Hematopoietic multipotent progenitor cell treated with erythropoietin and hydrocortisone succinate and interleukin-3 and kit ligand, for 6 days (in vitro differentiated cells): ENCODE measurements at regions not wholly inside any gene's neighbourhood (a gene's known extent, or its start where the extent isn't known, plus 50 kb on each side); places are given as distances from the start of the nearest gene placed in this dataset.

Experiments used
- DNase-seq: peaks from one replicate; pipeline ENCODE4 v3.0.0-alpha.2; 2015

DNA sequence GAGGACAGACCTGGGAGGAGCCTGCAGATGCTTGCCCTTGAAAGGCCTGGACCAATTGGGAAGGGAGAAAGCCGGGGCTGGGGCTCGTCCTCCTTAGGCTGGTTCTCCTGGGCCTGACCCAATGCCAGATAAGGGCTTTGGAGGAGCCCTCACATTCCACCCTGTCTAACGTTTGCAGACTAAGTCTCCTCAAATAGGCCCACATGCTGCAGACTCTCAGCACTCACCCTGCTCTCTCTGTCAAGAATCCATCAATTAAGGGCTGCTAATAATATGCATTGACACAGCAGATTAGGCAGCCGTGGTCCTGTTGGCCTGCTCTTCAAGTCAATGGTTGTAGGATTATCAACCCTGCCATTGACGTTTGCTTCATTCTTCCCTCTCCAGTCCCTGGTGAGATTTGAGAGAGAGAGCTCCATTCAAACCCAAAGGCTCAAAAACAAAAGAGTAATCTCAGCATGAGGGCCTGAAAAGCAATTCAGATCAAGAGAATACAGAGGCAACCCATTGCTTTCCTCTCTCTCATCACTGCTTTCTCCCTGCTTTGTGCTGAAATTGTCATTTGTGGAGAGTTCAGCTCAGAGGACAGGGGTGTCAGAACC lies 167.6 kb downstream of the INSIG2 start:
- no peak for DNase-seq

DNA sequence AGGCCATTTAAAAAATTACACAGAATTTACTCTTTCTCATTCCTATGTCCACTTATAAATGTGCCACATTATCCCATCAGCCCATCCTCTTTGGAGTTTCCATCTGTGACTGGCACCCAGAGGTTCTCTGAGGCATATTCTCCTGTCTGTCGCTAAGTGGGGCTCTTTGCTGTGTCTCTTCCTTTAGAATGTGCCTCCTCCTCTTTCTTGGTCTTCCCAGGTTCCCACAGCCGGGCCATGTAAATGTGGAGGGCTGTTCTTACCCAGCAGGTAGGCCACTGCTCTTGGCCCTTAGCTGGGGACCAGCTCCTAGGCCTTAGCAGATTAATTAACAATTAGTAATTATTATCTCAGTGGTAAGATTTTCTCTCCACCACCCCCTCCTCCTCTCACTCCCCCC lies 167.0 kb downstream of the INSIG2 start:
- no peak for DNase-seq

DNA sequence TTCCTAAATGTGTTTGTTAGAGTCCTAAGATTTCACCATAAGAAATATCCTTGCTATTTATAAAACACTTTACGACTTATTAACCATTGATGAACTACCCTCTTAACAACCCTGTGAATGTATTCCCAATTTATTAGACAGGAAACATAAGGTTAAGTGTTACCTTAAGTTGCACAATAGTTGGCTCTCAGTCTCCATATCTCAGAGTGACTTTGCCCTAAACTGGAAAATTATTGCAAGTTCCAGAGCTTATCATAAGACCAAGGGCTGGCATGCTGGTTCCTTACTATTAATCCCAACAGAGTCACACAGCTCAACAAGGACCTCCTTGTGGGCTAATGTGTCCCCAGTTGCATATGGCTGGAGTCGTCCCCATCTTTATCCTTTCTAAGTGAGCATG lies 165.8 kb downstream of the INSIG2 start:
- no peak for DNase-seq

DNA sequence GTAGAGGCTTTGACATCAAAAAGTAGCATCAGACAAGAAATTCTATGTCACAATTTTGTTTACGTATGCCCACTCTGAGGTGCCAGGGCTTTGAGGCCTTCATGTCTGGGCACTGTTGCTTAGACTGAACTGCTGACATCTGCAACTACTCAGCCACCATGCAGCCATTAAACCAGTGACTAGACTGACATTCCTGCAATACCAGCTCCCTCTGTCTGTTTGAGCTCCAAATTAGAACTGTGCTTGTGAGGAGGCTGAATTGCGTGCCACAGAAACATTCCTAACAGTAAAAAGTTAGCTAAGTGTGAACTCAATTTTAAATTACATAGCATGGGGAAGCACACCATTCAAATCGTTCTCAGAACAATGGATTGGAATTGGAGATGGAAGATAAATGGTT lies 163.2 kb downstream of the INSIG2 start:
- no peak for DNase-seq

DNA sequence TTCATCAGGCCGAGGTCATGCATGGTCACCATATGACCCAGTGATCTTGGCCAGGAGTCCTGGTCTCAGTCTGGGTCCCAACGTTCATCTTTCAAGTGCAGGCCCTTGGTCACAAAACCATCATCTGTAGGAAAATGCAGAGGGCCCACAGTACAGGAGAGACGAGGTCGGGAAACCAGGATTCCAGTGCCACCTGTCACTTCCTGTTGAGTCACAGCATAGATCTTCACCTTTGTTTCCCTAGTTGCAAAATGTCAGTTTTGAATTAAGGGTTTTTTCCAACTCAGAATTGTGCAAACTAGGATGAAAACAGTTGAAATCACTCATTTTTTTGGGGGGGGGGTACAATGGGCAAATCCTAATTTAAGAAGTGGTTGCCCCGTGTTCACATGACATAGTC lies 162.2 kb downstream of the INSIG2 start:
- no peak for DNase-seq

DNA sequence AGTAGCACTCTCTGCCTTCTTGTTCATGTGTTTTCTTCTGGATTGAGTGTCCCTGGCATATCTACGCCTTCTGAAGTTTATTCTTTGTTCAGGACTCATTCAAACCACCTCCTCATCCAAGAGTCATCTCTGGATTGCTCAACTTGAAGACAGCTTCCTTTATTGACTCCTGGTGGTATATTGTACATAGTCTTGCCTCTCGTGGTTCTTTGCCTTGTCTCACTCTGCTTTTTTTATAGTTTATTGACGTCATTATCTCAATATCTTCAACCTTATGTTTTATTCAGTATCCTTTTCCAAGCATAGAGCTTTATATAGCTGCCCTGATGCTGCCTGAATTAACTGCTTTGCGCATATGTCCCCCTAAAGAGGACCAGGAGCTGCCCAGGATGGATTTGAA lies 161.7 kb downstream of the INSIG2 start:
- DNase-seq: no peak

DNA sequence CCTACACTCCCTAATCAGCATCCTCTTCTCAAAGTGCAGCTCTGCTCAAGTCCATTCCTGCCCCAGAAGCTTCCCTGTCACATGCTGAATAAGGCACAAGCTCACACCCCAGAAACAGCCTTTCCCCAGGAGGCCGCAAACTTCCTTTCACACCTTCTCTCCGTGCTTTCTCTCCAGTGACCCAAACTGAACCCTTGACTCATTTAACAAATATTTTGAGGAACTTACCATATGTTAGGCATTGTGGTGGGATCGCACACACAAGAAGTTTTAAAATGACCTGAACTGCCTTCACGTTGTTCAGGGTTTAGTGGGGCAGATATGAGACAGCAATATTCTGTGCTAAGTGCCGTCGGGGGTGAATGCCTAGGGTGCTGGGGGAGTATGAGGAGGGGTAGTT lies 161.3 kb downstream of the INSIG2 start:
- DNase-seq: no peak

DNA sequence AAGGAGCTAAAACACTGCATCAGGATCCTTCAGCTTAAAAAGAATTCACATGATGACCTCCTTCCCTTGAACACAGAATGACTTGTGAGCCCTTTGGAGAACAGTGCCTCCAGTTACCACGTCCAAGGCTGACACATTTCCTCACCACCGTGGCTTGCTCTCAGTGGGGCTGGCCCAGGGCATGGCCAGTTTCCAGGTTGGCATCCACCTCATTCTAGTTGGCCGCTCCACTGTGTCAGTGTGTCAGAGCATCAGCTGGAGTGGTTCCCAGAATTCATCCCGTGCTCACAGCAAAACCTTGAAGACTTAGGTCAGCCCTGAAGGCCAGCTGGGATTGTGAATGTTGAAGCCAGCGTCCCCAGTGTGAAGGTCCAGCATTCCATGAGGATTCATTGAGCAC lies 158.5 kb downstream of the INSIG2 start:
- no peak for DNase-seq

DNA sequence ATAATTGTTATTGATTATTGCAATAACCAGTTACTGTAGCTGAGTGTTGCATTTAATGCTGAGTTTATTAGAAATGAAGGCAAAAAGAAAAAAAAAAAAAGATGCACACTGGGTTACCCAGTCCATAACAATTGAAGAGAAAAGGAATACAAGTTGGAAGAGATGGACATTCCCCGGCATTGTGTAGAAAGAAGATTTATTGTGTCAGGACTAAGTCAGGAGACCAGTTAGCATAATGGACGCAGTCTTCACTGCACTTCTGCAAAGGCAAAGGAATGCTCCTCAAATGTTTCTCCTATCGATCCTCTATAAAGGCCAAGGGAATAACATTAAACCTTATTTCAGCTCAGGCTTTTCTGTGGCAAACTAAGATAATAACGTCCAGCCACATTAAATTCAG lies 157.8 kb downstream of the INSIG2 start:
- DNase-seq: no peak

DNA sequence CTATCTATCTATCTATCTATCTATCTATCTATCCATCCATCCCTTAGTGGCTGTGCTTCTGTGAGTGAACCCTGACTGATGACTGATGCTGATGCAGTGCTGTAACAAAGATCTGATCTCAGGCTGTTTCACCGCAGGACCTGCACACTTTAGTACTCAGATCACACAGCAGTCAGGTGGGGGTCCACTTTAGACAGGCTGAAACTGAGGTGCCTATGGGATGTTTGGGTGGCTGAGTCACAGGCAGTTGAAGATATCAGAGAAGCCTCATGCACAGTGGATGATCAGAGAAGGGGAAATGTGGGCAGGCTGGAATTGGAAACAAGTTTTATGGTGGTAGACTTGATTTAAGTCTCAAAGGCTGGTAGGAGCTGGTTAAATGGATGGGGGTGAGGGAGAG lies 156.4 kb downstream of the INSIG2 start:
- DNase-seq: no peak

DNA sequence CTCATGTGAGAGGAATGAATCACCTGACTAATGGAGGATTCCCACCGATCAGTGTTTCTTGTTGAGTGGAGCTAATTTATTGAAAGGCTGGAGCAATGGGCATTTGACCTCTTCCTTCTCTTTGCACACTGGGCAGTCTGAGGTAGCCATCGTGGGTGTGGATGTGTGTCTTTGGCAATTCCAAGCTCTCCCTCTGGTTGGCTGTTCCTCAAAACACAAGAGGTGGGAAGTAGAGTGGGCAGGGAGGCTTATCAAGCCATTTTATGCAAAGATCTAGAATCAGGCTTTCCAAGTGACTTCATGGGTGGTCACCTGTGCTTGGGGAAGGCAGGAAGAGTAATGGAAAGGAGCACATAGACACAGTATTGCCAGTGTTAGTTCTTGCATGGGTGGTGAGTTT lies 154.8 kb downstream of the INSIG2 start:
- no peak for DNase-seq

DNA sequence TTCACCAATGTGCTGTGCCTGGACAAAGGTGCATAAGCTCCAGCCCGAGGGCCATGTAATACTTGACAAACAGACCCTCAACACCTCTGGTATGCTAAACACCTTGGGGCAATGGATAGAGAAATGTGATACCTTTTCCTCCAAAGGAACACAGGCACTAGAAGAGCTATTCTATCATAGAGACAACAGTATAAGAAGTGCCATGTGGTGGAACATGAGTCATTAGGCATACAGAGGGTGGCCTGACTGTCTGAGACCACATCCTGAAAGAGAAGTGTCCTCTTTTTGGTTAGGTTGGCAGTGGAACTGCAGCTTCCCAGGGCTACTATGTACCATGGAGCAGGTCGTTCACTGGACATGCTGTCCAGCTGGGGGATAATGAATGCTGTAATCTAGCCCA lies 153.9 kb downstream of the INSIG2 start:
- DNase-seq: no peak

DNA sequence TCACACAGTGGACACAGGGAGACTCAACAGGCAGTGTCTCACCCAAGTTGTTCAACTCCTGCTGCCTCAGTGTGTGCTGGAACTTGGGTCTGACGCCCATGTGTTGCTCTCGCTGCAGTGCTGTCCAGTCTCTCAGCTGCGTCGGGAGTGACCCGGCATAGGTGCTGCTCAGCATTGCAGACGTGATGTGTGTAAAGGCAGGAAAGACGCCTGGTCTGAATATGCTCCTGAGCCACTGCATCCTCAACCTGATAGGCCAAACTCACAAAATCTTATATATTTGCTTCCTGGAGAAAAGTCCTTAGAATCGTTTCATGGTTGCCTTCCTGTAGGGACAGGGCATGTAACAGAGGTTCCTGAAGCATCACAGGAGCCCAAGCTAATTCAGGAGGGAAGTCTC lies 152.9 kb downstream of the INSIG2 start:
- no peak for DNase-seq

DNA sequence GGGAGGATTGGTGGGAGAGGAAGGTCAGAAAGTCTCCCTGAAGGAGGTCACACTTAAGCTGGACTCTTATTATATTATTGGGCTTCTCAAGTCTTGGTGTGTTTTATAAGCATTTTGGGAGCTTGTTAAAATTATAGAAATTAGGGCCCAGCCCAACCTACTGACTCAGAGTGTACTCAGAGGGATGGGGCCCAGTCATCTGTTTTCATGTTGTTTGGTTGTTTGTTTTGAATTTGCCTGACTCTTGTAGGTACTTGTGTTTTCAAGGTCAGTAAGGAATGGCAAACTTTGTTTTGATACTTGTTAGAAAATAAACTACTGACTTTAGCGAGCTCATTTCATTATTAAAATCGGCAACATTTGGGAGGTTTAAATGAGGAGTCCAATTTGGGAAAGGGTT lies 152.0 kb downstream of the INSIG2 start:
- DNase-seq: no peak

DNA sequence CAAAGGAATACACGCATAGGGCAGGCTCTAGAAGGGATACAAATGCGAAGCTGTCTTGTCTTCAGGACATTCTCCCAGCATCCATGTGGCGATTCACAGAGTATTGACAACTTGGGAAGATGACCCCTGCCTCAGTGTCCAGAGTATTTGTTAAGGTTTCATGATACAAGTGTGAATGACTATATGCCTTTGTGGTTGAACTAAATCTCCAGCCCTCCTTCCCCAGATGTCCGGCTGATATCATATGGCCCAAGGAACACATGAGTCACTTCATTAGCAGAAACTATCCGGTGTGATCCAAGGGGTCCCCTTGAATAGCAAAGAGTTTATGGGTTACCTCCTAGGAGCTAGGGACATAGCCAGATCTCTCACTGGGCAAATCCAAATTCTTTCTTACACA lies 151.0 kb downstream of the INSIG2 start:
- DNase-seq: no peak

DNA sequence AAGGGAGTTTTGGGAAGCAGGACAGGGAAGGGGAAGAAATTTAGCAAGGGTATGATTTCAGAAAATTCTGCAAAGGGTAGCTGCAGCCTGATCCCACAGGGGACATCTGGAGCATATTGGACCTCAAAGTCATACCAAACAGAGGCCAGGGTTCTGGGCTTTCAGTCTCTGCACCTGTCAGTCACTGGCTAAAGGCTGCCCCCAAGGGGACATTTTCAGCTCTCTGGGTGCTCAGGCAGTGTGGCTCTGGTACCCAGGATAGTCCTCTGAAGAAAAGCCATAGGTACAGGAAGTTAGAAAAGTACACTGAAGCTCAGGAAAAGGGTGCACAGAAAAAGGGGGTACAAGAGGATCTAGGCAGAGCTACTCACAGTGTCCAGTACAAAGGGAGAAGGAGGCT lies 149.2 kb downstream of the INSIG2 start:
- DNase-seq: no peak

DNA sequence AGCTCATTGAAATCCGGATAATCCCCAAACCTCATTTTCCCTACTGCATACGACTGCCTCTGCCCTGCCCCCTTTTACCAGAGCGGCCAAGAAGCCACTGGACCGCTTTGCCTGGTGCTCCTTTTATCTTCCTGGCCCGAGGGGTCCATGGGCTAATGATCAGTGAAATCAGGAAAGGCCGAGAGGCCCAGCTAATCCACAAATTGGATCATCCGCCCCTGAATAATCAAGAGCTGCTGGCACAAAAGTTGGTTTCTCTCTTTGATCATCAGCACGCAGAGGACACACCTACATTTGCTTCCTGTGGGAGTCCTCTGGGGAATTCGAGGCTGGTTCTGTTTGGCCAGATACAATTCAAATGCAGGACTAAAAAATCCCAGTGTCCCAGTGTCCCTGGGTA lies 144.5 kb downstream of the INSIG2 start:
- no peak for DNase-seq

DNA sequence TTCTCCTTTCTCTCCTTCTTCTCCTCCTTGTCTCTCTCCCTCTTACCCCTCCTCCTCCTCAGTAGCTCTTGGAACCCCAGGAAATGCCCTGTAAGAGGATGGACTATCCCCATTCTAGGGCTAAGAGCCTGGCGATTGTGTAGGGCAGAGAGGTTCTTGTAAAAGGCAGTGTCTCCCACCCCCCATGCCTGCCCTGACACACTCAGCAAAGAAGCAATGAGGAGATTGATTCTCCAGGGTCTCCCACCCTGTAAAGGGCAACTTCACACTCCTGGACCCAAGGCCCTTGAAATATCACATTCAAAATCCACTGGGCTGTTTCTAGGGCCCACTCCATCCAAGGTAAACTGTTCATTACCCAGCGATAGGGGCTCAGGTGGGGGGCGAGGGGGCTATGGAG lies 144.1 kb downstream of the INSIG2 start:
- DNase-seq: no peak

DNA sequence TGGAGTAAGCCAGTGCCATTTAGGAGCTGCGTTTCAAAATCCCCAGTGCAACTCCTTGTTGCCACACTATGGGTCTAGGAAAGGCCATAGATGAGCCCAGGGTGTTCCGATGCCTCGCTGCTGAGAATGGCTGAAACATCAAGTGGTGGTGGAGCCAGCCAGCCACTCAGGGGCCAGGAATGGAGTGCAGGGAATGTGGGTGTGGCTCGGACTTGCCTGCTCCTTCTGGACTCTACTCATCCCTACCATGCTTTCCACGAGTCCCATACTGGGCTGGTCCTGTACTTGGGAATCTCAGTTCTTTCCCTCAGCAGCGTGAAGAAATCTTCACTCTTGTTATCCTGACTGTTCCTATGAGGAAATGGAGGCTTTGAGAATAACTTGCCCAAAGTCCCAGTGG lies 143.5 kb downstream of the INSIG2 start:
- no peak for DNase-seq

DNA sequence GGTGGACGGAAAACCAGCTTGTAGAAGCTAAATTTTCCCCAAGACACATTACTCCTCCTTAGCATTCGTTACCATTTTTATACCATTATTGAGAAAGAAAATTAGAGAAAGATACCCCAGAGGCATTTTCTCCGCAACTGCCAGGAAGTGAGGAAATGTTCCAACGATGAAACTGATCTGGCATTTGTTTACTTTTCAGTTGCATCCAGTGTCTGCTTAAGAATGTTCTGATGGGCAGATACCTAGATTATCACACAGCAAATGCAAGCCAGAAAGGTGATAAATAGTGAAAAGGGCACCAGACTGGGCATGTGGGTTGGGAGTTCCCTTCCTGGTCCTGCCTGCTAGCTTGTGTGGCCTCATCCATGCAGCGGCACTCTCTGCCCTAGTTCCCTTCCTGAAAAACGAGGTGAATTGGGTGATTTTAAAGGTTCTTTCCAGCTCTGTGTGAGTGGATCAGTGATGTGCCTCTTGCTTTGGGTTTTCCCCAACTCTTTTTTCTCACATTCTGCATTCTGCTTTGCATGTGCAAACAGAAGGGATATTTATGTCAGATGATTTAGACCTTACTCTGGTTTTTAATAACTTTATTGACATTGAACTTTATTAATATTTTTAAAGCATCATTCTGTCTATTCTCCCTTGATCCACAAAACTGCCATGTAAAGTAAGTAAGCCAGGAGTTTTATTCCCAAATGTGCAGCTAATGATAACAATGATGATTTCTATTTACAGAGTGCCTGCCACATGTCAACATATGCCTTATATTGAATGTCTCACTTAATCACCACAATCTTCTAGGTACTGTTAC lies 139.6 kb downstream of the INSIG2 start:
- DNase-seq: no peak

DNA sequence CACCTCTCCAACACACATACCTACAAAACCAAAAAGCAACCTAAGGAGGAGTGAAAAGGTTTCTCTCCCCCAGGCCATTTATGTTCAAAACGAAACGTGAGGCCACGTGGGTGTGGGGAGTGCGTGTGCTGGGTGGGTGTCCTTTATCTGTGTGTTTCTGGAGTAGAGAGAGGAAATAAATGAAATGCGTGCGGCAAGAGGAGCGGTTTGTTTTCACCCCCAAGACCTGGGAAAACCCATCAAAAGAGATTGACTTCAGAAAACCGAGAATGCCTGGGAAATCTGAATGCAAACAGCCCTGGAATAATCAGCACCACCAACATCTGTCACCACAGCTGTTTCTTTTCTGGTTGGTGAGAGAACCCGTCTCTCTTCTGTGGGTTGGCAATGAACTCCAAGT lies 137.4 kb downstream of the INSIG2 start:
- no peak for DNase-seq

DNA sequence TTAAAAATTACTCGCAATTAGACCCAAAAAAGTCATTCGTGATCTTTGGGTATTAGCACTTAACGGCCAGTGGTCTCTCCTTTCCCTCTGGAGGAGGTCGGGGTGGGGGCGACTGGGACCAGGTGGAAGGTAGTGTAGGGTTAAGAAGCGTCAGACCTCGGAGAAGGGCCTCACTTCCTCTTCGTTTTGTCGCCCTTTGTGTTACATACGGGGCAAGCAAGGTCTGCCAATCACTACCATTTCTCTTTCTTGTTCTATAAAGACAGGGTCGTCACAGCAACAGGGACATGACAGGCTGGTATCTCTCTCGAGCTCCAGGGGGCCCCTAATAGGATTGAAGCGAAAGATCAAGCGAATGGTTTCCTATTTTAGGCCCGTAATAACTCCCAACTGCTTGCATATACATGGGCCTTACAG lies 136.6 kb downstream of the INSIG2 start:
- no peak for DNase-seq

DNA sequence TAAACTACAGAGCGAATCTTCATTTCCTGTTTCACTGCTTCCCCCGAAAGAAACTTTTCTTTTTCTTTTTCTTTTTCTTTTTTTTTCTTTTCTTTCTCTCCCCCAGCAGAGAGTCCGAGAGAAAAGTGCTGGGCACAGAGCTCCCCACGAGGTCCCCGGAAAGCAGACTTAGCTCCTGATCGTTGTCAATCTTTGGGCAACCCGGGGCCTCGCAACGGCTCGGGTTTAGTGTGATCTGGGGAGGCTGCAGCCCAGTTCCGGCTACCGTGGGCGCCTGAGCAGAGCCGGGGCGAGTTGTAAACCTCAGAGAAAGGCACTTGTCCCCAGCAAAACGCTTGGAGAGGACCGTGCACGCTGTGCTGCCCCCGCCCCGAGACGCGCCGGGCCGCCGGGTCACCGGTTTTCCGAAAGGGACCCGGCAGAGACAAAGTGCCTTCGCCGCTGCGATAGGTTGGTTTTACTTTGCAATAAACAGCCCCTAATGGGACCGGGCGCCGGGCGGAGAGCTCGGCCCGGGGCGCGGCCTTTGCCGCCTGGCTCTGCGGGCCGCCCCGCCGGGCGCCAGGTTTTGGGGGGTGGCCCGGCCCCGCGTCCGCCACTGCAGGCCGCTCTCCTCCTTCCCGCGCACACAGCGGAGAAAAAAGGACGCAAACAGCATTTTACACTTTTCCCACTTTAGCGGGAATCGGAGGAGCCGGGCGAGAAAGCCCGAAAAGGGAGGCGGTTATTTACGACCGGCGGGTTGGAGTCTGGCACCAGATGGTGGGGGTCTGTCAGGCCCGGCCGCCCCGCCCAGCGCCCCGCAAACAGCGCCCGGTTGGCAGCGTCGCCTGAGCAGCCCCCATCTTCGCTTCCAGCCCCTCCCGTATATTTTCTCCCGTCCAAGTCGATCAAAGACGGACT lies 136.0 kb downstream of the INSIG2 start:
- peak; percentile 22 for DNase-seq

DNA sequence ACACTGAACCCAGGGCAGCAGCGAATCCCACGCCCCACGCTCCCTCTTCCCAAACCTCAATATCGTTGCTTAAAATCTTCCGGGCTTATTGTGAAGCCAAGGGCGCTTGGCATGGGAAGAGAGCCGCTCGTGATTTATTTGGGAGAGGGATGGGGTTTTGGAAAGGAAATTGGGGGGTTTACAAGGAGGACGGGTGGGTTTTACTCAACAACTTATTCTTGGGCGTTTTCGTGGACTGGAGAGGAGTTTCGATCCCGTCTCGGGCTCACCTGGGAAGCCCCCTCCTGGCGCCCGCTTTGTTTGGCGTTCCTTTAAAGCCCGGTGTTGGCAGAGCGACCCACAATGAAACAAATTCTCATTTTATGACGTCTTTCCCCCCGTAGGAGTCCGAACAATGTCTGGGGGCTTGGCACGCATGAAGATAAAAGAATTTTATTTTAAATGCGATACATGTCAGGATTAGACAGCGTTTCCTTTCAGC lies 135.3 kb downstream of the INSIG2 start:
- no peak for DNase-seq
